Panc1 (cell line): ENCODE measurements at regions not wholly inside any gene's neighbourhood (a gene's known extent, or its start where the extent isn't known, plus 50 kb on each side); places are given as distances from the start of the nearest gene placed in this dataset.

Experiments used
- CTCF ChIP-seq: fragments of 450-650 bp; IDR thresholded peaks from 2 replicates; pipeline ENCODE4 v1.5.1; 2017; ENCODE audit warnings: mild to moderate bottlenecking
- POLR2AphosphoS5 ChIP-seq: IDR thresholded peaks from 2 replicates; pipeline ENCODE4 v1.6.1; 2012; ENCODE audit warnings: mild to moderate bottlenecking, low read depth, low read length, moderate library complexity
- REST ChIP-seq, 2 experiments: IDR thresholded peaks; 2 replicates each; pipeline ENCODE4 v1.6.1; 2011 to 2012; ENCODE audit warnings: low read depth in 2 of 2, control low read depth in 1 of 2, low read length in 1 of 2, mild to moderate bottlenecking in 1 of 2, moderate library complexity in 1 of 2; ENCODE audit not compliant: insufficient read depth in 1 of 2
- SIN3A ChIP-seq: IDR thresholded peaks from 2 replicates; pipeline ENCODE4 v1.6.1; 2012; ENCODE audit warnings: low read depth, mild to moderate bottlenecking, low read length, moderate library complexity, borderline replicate concordance; ENCODE audit not compliant: insufficient read depth
- TCF7L2 ChIP-seq: IDR thresholded peaks from 2 replicates; pipeline ENCODE4 v1.6.1; 2011; ENCODE audit warnings: mild to moderate bottlenecking, low read depth, low read length, inconsistent platforms

GRCh38 chr6:168196385-168196860 is 117.4 kb upstream of the FRMD1 start:
- TF ChIP-seq TCF7L2 = no peak
- no peak for TF ChIP-seq CTCF
- TF ChIP-seq POLR2AphosphoS5 = no peak
- TF ChIP-seq REST (IDR thresholded peaks at IDR 0.05; ENCODE audit: insufficient read depth in 1 of 2, low read depth in 2 of 2, low read length in 1 of 2) = no peak
- TF ChIP-seq SIN3A = no peak
